ENCODE measurements at regions not wholly inside any gene's neighbourhood (a gene's known extent, or its start where the extent isn't known, plus 50 kb on each side); places are given as distances from the start of the nearest gene placed in this dataset.

- DNase-seq (ENCODE audit: low read depth) = no peak
- no peak for TF ChIP-seq CTCF (IDR thresholded peaks at IDR 0.05; ENCODE audit: insufficient read depth, low read depth, low read length, missing control alignments)
- H3K4me3 ChIP-seq (ENCODE audit: low read length) = no peak overlapping the region
Measured at GRCh38 chr2:34110392-34110791, 511.3 kb upstream of the FAM98A start.

GRCh38 chr2:34107811-34108210 is 508.7 kb upstream of the FAM98A start:
- no peak for TF ChIP-seq CTCF (IDR thresholded peaks at IDR 0.05; ENCODE audit: insufficient read depth, low read depth, low read length, missing control alignments)
- DNase-seq (ENCODE audit: low read depth) = no peak

GRCh38 chr2:34105006-34105767 is 506.1 kb upstream of the FAM98A start:
- no peak overlapping the region for H3K4me3 ChIP-seq (ENCODE audit: low read length)
- peak; percentile 93 for DNase-seq (ENCODE audit: low read depth)
- no peak for TF ChIP-seq CTCF (IDR thresholded peaks at IDR 0.05; ENCODE audit: insufficient read depth, low read depth, low read length, missing control alignments)

More at GRCh38 chr2:34107811-34108210, 508.7 kb upstream of the FAM98A start:
- no peak overlapping the region for H3K4me3 ChIP-seq (ENCODE audit: low read length)

- TF ChIP-seq CTCF (IDR thresholded peaks at IDR 0.05; ENCODE audit: insufficient read depth, low read depth, low read length, missing control alignments) = no peak
- DNase-seq (ENCODE audit: low read depth) = peak; percentile 65
- H3K4me3 ChIP-seq (ENCODE audit: low read length) = no peak overlapping the region
Measured at GRCh38 chr2:34104601-34105000, 505.5 kb upstream of the FAM98A start.

GRCh38 chr2:34103437-34103836 is 504.3 kb upstream of the FAM98A start:
- DNase-seq (ENCODE audit: low read depth) = no peak
- TF ChIP-seq CTCF (IDR thresholded peaks at IDR 0.05; ENCODE audit: insufficient read depth, low read depth, low read length, missing control alignments) = no peak

GRCh38 chr2:34102339-34102738 is 503.2 kb upstream of the FAM98A start:
- no peak for TF ChIP-seq CTCF (IDR thresholded peaks at IDR 0.05; ENCODE audit: insufficient read depth, low read depth, low read length, missing control alignments)
- peak; percentile 90 for DNase-seq (ENCODE audit: low read depth)
- H3K4me3 ChIP-seq (ENCODE audit: low read length) = no peak overlapping the region

More at GRCh38 chr2:34103437-34103836, 504.3 kb upstream of the FAM98A start:
- H3K4me3 ChIP-seq (ENCODE audit: low read length) = no peak overlapping the region

GRCh38 chr2:34099377-34099776 is 500.3 kb upstream of the FAM98A start:
- no peak for DNase-seq (ENCODE audit: low read depth)

More at GRCh38 chr2:34099377-34099776, 500.3 kb upstream of the FAM98A start:
- H3K4me3 ChIP-seq (ENCODE audit: low read length) = no peak overlapping the region
- no peak for TF ChIP-seq CTCF (IDR thresholded peaks at IDR 0.05; ENCODE audit: insufficient read depth, low read depth, low read length, missing control alignments)
